LNCAP (cell line): ENCODE measurements at regions not wholly inside any gene's neighbourhood (a gene's known extent, or its start where the extent isn't known, plus 50 kb on each side); places are given as distances from the start of the nearest gene placed in this dataset.

Source experiments
- TF ChIP-seq, protein P1 (sequence below): fragments of 450-650 bp; IDR thresholded peaks from 2 replicates; pipeline ENCODE4 v1.5.1; 2017; ENCODE audit warnings: mild to moderate bottlenecking

GRCh38 chr16:75948886-75949285, 222.6 kb upstream of the CPHXL start:
- TF ChIP-seq, protein P1, sequence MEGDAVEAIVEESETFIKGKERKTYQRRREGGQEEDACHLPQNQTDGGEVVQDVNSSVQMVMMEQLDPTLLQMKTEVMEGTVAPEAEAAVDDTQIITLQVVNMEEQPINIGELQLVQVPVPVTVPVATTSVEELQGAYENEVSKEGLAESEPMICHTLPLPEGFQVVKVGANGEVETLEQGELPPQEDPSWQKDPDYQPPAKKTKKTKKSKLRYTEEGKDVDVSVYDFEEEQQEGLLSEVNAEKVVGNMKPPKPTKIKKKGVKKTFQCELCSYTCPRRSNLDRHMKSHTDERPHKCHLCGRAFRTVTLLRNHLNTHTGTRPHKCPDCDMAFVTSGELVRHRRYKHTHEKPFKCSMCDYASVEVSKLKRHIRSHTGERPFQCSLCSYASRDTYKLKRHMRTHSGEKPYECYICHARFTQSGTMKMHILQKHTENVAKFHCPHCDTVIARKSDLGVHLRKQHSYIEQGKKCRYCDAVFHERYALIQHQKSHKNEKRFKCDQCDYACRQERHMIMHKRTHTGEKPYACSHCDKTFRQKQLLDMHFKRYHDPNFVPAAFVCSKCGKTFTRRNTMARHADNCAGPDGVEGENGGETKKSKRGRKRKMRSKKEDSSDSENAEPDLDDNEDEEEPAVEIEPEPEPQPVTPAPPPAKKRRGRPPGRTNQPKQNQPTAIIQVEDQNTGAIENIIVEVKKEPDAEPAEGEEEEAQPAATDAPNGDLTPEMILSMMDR: no peak

DNA sequence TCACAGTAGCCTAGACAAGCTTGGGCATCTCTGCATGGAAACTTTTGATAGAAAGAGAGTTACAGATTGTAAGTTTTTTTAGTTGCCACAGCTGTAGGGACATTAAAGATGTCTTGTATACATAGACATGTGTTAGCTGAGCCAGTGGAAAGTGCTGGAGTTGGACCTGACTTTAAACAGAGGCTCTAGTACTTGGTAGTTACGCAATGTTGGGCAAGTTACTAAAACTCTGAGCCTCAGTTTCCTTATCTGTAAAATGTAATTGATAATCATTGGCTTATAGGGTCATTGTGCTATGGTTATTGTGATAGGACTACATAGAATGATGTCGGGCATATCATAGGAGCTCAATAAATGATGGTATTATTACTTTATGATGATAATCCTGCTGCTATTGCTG, 225.8 kb upstream of the CPHXL start:
- TF ChIP-seq, protein P1: no peak

DNA sequence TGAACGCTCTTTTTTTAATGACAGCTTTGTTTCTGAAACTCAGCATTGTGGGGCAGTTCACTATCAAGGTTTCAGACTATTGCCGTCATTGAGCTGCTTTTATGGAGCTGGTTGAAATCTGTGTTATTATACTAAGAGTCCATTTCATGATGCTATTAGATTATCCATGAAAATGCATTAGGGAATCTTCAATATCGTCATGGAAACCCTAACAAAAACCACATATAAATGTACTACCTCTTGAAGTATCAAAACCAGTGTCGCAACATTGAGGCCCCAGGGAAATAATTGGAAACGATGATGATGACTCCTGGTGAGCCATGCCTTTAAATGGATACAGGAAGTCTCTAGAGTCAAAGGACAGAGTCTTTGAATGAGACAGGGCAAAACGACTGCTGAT, 231.6 kb upstream of the CPHXL start:
- TF ChIP-seq, protein P1: no peak

DNA sequence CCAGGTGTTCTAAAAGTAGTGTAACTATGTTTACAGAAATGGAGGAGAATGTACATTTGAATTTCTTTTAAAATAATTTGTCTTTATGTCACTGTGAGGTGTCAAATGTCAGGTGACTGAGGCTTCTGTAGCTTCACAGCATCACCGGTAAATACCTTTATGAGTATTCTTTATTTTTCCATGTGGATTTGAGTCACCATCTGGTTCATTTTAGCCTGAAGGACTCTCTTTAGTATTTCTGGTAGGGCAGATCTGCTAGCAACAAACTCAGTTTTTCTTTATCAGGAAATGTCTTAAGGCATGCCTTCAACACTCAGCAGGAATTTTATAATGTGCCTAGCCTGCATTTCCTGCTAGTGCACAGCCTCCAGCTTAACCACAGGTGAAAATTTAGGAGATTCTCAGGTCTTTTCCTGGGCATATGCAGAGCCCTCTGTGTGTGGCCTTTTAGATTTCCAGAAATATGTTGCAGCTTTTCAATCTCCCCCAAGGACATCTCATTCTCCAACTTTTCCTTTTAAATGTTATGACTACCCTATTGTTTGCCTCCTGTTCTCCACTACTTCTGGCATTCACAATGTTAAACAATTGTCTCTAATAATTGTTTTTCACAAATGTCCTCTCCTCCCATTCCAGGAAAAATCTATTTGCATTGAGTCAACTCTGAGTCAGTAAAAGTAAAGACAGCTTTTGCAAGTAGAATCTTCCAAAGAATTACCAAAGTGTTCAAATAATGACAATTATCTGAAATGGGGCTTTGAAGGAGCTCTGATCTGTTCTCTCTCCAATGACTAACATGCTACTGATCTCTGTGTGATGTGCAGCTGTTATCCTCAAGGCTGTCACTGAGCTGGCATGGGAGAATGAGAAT, 239.4 kb upstream of the CPHXL start:
- TF ChIP-seq, protein P1: no peak

GRCh38 chr16:75971334-75971733, 245.0 kb upstream of the CPHXL start:
- TF ChIP-seq, protein P1: no peak

GRCh38 chr16:75983296-75983695, 257.0 kb upstream of the CPHXL start:
- TF ChIP-seq, protein P1: no peak

DNA sequence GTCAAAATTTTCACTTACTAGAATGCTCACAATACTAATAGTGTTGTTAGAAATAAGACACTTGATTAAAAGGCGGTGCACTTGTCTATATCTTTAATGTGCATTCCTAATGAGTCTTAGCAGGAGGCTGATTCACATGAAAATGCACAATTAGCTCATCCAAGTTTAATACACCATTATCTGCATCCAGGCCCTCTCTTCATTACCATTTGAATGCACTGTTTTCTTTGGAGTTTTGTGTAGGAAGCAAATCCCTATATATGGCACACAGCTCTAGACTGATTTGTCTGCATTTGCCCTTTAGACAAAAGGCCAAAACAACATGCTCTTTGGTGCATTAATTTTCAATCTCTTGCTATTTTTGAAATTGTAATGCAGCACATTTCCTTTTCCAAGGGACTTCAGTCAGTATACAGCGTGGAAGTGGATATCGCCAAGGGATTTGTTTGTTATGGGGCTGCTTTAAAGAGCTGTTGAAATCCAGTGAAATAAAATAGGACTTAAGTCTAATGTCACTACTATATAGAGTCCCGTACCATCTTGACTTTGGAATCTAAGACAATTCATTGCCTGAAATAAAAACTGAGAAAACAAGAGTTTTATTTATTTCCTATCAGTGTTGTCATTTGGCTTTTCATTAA, 257.6 kb upstream of the CPHXL start:
- TF ChIP-seq, protein P1: no peak
